GM21737 (cell line): ENCODE measurements at regions not wholly inside any gene's neighbourhood (a gene's known extent, or its start where the extent isn't known, plus 50 kb on each side); places are given as distances from the start of the nearest gene placed in this dataset.

Source experiments
- ATAC-seq: cut with Tn5 transposase; IDR thresholded peaks from one replicate; pipeline ENCODE4 v1.9.1; 2021; ENCODE audit warnings: mild to moderate bottlenecking, moderate library complexity; ENCODE audit not compliant: unreplicated experiment

DNA sequence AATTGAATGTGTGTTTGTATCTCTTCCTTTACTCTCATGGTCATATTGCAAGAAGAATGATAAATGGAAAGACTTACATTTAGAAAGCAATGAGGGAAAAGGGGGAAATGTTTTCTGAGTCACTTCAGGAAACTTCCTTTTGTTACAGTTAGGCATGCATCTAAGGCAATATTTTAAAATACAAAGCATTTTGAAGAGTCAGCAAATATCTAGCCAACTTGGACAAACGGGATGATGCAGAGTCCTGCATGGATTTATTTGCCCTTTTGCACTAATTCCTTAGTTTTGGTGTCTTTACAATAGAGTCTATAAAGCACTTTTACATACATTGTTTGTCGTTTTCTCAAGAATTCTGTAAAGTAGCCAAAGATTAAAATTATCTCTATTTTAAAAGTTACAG, 286.2 kb upstream of the UBE2E2 start:
- no peak for ATAC-seq

GRCh38 chr3:22920006-22920405, 283.1 kb upstream of the UBE2E2 start:
- ATAC-seq, result no peak

DNA sequence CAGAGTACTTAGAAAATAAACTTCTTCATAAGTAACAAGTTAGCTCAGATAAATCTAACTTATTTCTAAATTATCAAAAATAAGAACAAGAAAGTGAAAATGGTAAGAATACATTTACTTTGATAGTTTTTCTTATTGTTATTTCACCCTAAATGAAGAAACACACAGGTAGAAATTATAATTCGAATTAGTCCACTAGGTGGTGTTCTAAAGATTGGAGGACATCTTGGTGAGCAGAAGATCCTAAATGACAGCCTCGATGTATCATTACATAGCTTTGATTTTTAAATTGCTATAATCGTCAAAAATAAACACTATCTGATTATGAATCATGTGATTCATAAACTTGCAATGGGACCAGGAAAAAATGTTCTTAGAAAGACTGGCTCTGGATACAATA, 280.8 kb upstream of the UBE2E2 start:
- no peak for ATAC-seq

GRCh38 chr3:22923711-22924110, 279.4 kb upstream of the UBE2E2 start:
- no peak for ATAC-seq

GRCh38 chr3:22928216-22929110, 274.7 kb upstream of the UBE2E2 start:
- ATAC-seq, result no peak

DNA sequence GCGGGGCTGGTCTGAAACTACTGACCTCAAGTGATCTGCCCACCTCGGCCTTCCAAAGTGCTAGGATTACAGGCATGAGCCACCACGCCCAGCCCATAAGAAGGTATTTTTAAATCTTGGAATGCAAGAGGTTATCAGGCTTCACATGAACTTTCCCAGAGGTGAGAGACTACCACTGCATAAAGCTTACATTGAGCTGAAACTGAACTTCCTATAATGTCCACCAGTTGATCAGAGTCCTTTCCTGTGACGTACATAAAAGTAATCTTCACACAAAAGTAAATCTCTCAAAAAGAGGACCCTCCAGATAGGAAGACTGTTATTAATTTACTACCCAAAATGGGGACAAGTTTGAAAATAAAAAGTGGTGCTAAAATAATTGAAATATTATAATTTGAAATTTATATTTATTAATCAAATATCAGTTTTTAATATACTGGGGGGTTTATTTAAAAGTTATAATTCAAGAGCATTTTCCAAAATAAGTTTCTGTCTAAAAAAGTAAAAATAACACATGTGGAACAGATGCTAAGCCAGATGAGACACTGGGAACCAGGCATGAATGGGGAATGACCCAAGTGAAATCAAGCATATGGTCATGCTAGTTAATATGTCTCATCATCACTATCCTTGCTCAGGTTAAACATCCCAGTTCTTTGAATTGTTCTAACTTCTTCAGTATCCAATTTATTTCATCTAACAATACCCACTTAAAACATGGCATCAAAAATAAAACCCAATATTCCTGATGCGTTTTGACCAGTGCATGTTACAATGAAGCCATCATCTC, 269.9 kb upstream of the UBE2E2 start:
- no peak for ATAC-seq

DNA sequence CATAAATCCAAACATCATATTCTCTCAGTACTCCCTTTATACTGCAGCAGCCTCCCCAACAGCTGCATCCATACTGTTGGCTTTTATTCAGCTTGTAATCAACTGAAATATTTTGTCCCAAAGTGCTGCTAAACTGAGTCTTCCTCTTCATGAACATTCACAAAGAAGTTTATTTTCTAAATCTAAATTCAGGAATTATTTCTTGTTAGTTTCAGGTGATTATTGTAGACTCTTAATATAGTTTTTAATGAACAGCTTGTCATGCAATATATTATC, 269.3 kb upstream of the UBE2E2 start:
- no peak for ATAC-seq

DNA sequence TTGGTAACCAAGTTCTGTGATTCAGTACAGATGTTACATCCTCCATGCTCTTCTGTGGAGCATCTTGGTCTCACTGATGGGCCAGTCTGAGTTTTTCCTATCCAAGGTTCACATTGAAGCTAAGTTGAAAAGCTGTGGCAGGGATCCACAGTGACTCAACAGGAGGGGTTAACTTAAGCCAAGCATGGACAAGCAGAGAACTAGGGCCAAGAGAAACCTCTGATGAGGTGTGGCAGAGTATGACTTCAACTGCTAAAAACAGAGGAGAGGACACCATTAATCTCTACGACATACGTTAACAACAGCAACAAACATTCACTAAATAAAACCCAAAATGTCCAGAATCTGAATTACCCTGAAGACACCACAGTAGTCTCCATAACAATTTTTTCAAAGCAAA, 268.1 kb upstream of the UBE2E2 start:
- no peak for ATAC-seq

- ATAC-seq, result no peak
Measured at GRCh38 chr3:22937536-22937935, 265.6 kb upstream of the UBE2E2 start.

- no peak for ATAC-seq
Measured at GRCh38 chr3:22938739-22939138, 264.4 kb upstream of the UBE2E2 start.

- ATAC-seq, result no peak
Measured at GRCh38 chr3:22939349-22939748, 263.8 kb upstream of the UBE2E2 start.

DNA sequence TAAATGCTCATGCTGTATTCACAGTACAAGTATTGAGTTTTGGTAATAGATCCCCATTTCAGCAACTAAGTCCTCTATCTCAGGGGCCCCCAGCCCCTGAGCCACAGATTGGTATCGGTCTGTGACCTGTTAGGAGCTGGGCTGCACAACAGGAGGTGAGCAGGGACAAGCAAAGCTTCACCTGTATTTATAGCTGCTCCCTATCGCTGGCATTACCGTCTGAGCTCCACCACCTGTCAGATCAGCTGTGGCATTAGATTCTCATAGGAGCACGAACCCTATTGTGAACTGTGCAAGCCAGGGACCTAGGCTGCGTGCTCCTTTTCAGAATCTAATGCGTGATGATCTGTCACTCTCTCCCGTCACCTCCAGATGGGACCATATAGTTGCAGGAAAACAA, 262.8 kb upstream of the UBE2E2 start:
- no peak for ATAC-seq

DNA sequence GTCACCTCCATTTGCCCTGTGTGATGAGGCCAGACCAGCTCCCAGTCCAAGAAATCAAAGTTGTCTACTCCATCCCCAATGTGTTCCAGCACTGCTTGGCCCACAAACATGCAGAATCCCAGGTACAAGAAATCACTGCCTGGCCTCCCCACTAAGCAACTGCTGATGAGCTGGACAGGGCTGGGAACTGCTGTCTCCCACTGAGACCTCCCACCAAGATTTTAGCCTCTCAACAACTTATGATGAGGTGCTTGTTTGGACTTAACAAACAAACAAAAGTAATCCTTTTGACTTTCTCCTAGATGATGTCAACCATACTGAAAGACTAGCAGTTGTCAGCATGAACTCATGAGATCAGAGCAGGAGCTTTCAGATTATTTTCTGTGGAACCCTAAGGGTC, 260.1 kb upstream of the UBE2E2 start:
- ATAC-seq, result no peak

DNA sequence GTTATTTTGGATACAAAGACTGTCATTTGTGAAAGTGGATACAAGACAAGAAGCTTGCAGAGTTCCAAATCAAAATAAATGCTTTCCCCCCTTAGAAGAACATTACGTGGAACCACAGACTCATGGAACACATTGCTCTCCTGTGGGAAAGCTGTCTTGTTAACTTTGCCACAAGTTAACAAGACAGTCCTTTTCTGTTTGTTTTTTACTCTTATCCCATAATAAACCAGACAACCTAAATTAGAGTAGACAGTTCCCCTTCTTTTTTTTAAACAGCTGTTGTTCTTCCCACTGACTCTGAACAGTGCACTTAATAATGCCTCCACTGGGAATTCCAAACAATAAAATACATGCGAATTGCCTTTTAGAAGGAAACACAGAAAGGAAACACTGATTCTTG, 255.3 kb upstream of the UBE2E2 start:
- no peak for ATAC-seq

DNA sequence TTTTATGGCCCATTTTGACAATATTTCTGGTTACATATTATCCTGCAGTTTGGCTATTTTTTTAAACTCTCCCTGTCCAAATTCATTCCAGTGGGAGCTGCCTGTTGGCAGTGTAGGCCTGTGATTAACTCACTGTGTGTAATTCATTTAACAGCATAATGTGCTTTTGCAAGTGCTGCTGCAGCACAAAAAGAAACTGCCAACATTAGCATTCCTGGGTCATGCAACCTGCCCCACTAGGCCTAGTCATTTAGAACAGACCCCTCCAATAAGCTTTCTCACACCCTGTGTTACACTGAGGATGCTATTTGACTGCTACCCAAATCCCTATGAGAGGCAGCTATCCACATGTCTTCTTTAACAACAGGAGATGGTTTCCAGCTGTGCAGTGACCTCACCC, 251.2 kb upstream of the UBE2E2 start:
- ATAC-seq, result no peak

DNA sequence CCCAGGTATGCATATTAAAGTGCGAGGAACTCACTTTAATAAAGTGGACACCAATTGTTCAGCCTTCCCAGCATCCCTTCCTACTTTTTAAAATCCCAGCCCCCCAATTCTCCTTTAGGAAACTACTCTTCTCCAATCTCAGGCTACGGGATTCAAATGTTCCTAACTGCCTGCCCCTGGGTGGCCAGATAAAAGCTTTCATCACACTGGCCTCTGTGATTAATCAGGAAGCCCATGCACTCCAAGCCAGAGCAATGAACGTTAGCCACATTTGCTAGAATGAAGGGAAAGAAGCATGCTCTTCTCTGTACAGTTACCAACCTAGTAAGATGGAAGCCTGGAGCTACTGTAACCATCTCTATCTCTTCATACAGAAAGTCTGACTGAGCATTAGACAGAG, 250.3 kb upstream of the UBE2E2 start:
- ATAC-seq, result no peak

DNA sequence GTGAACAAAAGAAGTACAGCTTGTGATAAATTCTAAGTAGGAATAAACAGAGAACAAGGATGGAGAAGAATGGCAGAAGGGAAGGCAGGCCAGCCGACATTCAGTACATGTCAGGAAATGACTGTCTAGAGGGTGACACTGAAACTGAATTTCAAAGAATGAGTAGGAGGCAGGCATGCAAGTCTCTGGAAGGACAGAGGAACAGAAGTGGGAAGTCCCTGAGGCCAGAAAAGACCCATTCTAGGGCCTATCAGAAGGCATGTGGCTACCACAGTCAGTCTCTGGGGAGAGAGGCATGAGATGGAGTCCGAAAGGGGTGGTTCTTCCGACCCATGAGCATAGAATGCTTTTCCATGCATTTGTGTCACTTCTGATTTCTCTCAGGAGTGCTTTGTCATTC, 243.5 kb upstream of the UBE2E2 start:
- ATAC-seq, result peak; percentile 93

- peak; percentile 43 for ATAC-seq
Measured at GRCh38 chr3:22960105-22960984, 242.8 kb upstream of the UBE2E2 start.

DNA sequence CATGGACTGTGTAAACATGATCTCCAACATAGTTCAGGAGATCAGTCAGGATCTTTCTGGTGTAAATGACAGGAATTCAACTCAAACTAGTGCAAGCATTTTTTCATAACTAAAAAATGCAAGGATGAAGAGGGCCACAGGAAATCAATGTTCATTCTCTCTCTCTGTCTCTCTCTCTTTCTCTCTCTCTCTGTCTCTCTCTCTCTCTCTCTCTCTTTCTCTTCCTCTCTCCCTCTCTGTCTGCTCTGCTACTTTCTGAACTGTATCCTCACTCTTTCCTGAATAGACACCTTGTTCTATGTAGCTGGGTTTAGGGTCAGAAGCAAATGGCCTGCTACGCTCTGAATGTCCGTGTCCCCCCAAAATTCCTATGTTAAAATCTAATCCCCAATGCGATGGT, 240.9 kb upstream of the UBE2E2 start:
- no peak for ATAC-seq

DNA sequence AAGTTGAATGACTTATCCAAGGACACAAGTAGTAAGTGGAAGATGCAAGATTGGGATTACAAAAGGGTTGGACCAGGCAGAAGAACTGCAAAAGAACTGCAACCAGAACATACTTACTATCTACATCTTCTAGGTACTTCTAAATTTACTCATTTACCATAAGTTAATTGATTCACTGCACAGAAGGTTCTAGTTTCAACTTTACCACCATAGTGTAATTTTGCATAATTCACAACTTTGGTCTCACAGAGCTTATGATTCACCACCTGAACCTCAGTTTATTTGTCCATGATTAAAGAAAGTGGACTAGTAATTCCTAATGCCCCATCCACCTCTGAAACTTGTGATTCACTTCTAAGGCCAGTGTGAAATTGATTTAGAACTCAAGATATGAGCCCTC, 236.8 kb upstream of the UBE2E2 start:
- ATAC-seq, result no peak

DNA sequence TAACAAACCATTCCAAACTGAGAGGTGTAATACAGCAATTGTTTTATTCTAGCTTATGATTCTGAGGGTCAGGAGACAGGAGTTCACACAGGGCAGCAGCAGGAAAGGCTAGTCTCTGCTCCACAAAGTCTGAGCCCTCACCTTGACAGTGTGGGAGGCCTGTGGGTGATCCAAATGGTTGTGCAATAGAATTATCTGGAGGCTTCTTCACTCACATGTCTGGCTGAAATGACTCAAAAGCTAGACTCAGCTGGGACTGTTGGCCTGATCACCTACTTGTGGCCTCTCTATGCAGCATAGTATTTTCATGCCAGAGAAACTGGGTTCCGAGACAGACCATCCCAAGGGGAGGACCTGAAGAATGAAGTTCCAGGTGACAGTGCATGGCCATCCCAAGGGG, 233.9 kb upstream of the UBE2E2 start:
- ATAC-seq, result no peak

DNA sequence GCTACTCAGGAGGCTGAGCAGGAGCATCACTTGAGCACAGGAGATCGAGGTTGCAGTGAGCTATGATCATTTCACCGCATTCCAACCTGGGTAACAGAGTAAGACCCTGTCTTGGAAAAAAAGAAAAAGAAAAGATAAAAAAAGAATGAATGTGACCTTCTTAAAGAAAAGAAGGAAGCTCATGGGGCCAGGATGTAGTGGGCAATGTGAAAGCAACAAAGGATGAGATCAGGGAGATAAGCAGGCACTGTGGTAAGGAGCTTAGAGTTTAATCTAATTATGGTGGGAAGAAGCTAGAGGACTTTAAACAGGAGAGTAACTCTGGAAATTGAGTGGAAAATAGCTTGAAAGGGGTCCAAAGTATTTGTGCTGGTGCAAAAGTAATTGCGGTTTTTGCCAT, 231.6 kb upstream of the UBE2E2 start:
- no peak for ATAC-seq
